AG09309 (cell line): ENCODE measurements at regions not wholly inside any gene's neighbourhood (a gene's known extent, or its start where the extent isn't known, plus 50 kb on each side); places are given as distances from the start of the nearest gene placed in this dataset.

Experiments used
- DNase-seq: peaks from one replicate; pipeline ENCODE4 v3.0.0-alpha.2; 2010; ENCODE audit warnings: low read depth
- H3K4me3 ChIP-seq: 2 replicates; pipeline ENCODE4 v1.5.1; 2011; ENCODE audit warnings: mild to moderate bottlenecking, low read depth, low read length, moderate library complexity; ENCODE audit not compliant: control insufficient read depth
- CTCF ChIP-seq: IDR thresholded peaks from 2 replicates; pipeline ENCODE4 v1.5.1; 2011; ENCODE audit warnings: mild to moderate bottlenecking, low read depth, low read length, inconsistent platforms; ENCODE audit not compliant: insufficient read depth, control insufficient read depth; ENCODE audit errors: missing control alignments

- no peak for DNase-seq
- no peak for TF ChIP-seq CTCF
- no peak overlapping the region for H3K4me3 ChIP-seq
These were observed 67.0 kb downstream of the PTTG1 start for GRCh38 chr5:160488394-160489325.

GRCh38 chr5:160491438-160491837 lies 69.8 kb downstream of the PTTG1 start:
- no peak for TF ChIP-seq CTCF
- no peak for DNase-seq
- no peak overlapping the region for H3K4me3 ChIP-seq

DNA sequence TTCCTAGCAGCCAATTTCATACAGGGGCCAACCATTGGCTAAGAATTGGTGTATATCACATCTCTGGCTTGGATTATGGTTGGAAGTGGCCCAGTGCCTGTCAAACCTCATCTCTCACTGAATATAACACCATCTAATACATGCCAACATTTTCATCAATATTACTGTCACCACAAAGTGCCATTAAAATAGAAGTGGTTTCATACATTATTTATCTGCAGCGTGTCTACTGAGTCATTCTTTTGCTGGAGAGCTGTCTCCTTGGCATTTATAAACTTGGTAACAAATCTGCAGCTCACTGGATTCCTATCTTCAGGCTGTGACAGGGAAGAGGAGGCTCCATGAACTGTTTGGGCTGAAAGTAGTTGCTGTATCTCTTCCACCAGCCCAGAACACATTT lies 70.9 kb downstream of the PTTG1 start:
- TF ChIP-seq CTCF, result no peak
- H3K4me3 ChIP-seq, result no peak overlapping the region
- no peak for DNase-seq

- H3K4me3 ChIP-seq, result no peak overlapping the region
- no peak for DNase-seq
- no peak for TF ChIP-seq CTCF
These were observed 72.2 kb downstream of the PTTG1 start for GRCh38 chr5:160493806-160494338.

GRCh38 chr5:160494451-160494850 lies 72.8 kb downstream of the PTTG1 start:
- no peak for TF ChIP-seq CTCF
- DNase-seq, result no peak
- H3K4me3 ChIP-seq, result no peak overlapping the region

- no peak for DNase-seq
- H3K4me3 ChIP-seq, result no peak overlapping the region
- TF ChIP-seq CTCF, result no peak
These were observed 74.7 kb downstream of the PTTG1 start for GRCh38 chr5:160496334-160496733.

DNA sequence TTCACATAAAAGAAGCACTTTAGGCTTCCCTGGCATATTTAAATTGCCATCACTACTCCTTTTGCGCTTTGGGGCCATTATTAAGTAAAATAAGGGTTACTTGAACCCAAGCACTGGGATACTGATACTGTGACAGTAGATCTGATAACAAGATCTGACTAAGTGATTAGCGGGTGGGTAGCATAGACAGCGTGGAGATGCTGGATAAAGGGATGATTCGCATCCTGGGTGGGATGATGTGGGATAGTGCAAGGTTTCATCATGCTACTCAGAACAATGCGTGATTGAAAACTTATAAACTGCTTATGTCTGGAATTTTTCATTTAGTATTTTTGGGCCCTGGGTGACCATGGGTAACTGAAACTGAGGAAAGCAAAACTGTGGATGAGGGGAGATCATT lies 75.1 kb downstream of the PTTG1 start:
- no peak for TF ChIP-seq CTCF
- no peak for DNase-seq
- no peak overlapping the region for H3K4me3 ChIP-seq
